CD4-positive, alpha-beta T cell treated with Interleukin-10 for 1 hour (primary cell): ENCODE measurements at regions not wholly inside any gene's neighbourhood (a gene's known extent, or its start where the extent isn't known, plus 50 kb on each side); places are given as distances from the start of the nearest gene placed in this dataset.
"Not testable (repeated sequence)": the region's sequence is repeated elsewhere in the genome, so short reads cannot be mapped to it uniquely, and the experiment has no call there.

Source experiments
- DNase-seq: peaks from one replicate; pipeline ENCODE4 v3.0.0-alpha.2; 2020

- no peak for DNase-seq
Observed at GRCh38 chr5:152456815-152457443, 51.9 kb upstream of the NMUR2 start.

GRCh38 chr5:152462021-152462721, 57.1 kb upstream of the NMUR2 start:
- no peak for DNase-seq

GRCh38 chr5:152464048-152464447, 59.0 kb upstream of the NMUR2 start:
- no peak for DNase-seq

GRCh38 chr5:152465140-152465539, 60.1 kb upstream of the NMUR2 start:
- no peak for DNase-seq

- DNase-seq: no peak
Observed at GRCh38 chr5:152466085-152466745, 61.1 kb upstream of the NMUR2 start.

- peak; percentile 5 for DNase-seq
Observed at GRCh38 chr5:152470167-152470566, 65.1 kb upstream of the NMUR2 start.

GRCh38 chr5:152472083-152472482, 67.0 kb upstream of the NMUR2 start:
- DNase-seq: no peak

GRCh38 chr5:152474961-152475360, 69.9 kb upstream of the NMUR2 start:
- DNase-seq: no peak

- no peak for DNase-seq
Observed at GRCh38 chr5:152477536-152477935, 72.5 kb upstream of the NMUR2 start.

GRCh38 chr5:152479866-152480265, 74.8 kb upstream of the NMUR2 start:
- not testable (repeated sequence) for DNase-seq

GRCh38 chr5:152480677-152481076, 75.6 kb upstream of the NMUR2 start:
- DNase-seq: not testable (repeated sequence)

GRCh38 chr5:152487130-152487529, 82.1 kb upstream of the NMUR2 start:
- no peak for DNase-seq

GRCh38 chr5:152488869-152489268, 83.8 kb upstream of the NMUR2 start:
- DNase-seq: no peak

GRCh38 chr5:152499814-152500535, 94.9 kb upstream of the NMUR2 start:
- no peak for DNase-seq

GRCh38 chr5:152501294-152501693, 96.2 kb upstream of the NMUR2 start:
- no peak for DNase-seq

GRCh38 chr5:152503206-152503605, 98.1 kb upstream of the NMUR2 start:
- DNase-seq: no peak

GRCh38 chr5:152505442-152506042, 100.5 kb upstream of the NMUR2 start:
- peak; percentile 49 for DNase-seq

- no peak for DNase-seq
Observed at GRCh38 chr5:152511120-152511519, 106.0 kb upstream of the NMUR2 start.

GRCh38 chr5:152511531-152512132, 106.6 kb upstream of the NMUR2 start:
- DNase-seq: no peak

- DNase-seq: peak; percentile 10
Observed at GRCh38 chr5:152514827-152515397, 109.8 kb upstream of the NMUR2 start.

GRCh38 chr5:152523964-152524363, 118.9 kb upstream of the NMUR2 start:
- DNase-seq: no peak

GRCh38 chr5:152527358-152528052, 122.4 kb upstream of the NMUR2 start:
- peak; percentile 9 for DNase-seq
